Glutamatergic neuron (in vitro differentiated cells): ENCODE measurements at regions not wholly inside any gene's neighbourhood (a gene's known extent, or its start where the extent isn't known, plus 50 kb on each side); places are given as distances from the start of the nearest gene placed in this dataset.

Experiments
- DNase-seq: peaks from one replicate; pipeline ENCODE4 v3.0.0; 2022
- H3K27ac Mint-ChIP-seq: one replicate; pipeline ENCODE4 v1.8.0; 2020; ENCODE audit warnings: mild to moderate bottlenecking, mixed read lengths, inconsistent platforms; ENCODE audit not compliant: unreplicated experiment
- H3K27me3 Mint-ChIP-seq: one replicate; pipeline ENCODE4 v1.8.0; 2020; ENCODE audit warnings: mild to moderate bottlenecking, moderate library complexity, mixed read lengths, inconsistent platforms; ENCODE audit not compliant: unreplicated experiment
- H3K36me3 Mint-ChIP-seq: one replicate; pipeline ENCODE4 v1.8.0; 2020; ENCODE audit warnings: mild to moderate bottlenecking, mixed read lengths, inconsistent platforms; ENCODE audit not compliant: unreplicated experiment
- H3K4me1 Mint-ChIP-seq: one replicate; pipeline ENCODE4 v1.8.0; 2020; ENCODE audit warnings: mild to moderate bottlenecking, low read depth, mixed read lengths, inconsistent platforms; ENCODE audit not compliant: unreplicated experiment
- H3K4me3 Mint-ChIP-seq: one replicate; pipeline ENCODE4 v1.8.0; 2020; ENCODE audit warnings: mild to moderate bottlenecking, mixed read lengths, inconsistent platforms; ENCODE audit not compliant: unreplicated experiment
- H3K9me3 Mint-ChIP-seq: one replicate; pipeline ENCODE4 v1.8.0; 2020; ENCODE audit warnings: mild to moderate bottlenecking, moderate library complexity, mixed read lengths, inconsistent platforms; ENCODE audit not compliant: unreplicated experiment
- CTCF ChIP-seq: fragments of 200-600 bp; sonication (generic); IDR thresholded peaks from one replicate; pipeline ENCODE4 v1.5.0; 2021; ENCODE audit not compliant: partially characterized antibody, unreplicated experiment

DNA sequence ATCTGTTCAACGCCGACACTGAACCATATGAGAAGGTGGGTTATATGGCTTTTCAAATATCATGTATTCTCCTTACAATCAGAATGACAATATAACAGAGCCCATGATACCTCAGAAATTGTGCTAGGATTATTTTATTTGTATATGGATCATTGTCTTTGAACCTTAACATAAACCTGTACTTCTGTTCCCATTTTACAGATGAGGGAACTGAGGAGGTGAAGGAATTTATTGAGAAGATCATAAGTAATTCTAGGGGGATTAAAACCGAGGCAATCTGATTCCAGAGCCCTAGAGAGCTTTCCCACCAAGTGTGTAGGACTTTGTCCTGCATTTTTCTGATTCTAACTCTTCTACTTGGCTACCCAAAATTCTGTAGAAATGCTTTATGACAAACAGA is 279.8 kb upstream of the FANCL start:
- no peak overlapping the region for H3K27ac Mint-ChIP-seq

DNA sequence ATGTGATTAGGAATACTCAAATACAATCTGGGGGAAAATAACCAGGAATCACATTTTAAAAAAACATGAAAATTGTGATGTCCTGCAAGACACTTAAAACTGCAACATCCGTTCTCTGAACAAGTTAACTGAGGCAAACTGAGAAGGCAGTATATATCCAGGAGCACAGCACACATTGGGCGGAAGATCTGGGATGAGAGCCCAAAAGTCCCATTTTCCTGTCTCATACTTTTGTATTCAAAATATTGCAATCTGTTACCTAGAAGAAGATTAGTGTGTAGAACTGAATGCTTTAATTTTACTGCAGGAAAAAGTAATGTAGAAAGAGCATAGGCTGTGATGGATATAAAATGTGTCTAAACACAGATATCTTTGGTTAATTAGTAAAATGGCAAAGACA is 276.8 kb upstream of the FANCL start:
- Mint-ChIP-seq H3K27me3 (no peaks in the 10 kb centered on the region), H3K9me3 (peaks cover 1% of the 10 kb centered on the region), H3K4me3 (no peak overlapping the region), H3K27ac (no peak overlapping the region), H3K4me1 (peaks cover 10% of the 10 kb centered on the region), H3K36me3 (no peaks in the 10 kb centered on the region)
- no peak for DNase-seq
- TF ChIP-seq CTCF: no peak

More for the DNA sequence above, 279.8 kb upstream of the FANCL start:
- peaks cover 10% of the 10 kb centered on the region for H3K4me1 Mint-ChIP-seq
- H3K9me3 Mint-ChIP-seq: peaks cover 1% of the 10 kb centered on the region
- H3K36me3 Mint-ChIP-seq: no peaks in the 10 kb centered on the region
- no peaks in the 10 kb centered on the region for H3K27me3 Mint-ChIP-seq
- DNase-seq: no peak
- TF ChIP-seq CTCF: no peak
- H3K4me3 Mint-ChIP-seq: no peak overlapping the region

DNA sequence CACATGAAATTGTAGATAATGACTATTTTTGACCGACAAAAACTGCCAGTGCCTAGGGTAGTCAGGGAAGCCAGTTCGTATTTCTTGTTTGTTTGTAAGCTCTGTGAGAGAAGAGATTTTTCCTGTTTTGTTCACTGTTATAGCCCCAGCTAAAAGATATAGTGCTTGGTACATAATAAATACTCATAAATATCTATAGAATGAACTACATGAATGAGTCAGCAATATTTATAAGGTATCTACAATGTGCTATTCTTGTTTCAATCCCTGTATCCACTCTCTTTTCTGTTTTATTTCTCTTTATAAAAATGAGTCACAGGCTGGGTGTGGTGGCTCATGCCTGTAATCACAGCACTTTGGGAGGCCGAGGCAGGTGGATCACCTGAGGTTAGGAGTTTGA is 275.6 kb upstream of the FANCL start:
- TF ChIP-seq CTCF: no peak
- DNase-seq: no peak
- no peak overlapping the region for H3K4me3 Mint-ChIP-seq
- H3K36me3 Mint-ChIP-seq: no peaks in the 10 kb centered on the region
- no peak overlapping the region for H3K27ac Mint-ChIP-seq
- H3K4me1 Mint-ChIP-seq: peaks cover under 1% of the 10 kb centered on the region
- no peaks in the 10 kb centered on the region for H3K9me3 Mint-ChIP-seq
- no peaks in the 10 kb centered on the region for H3K27me3 Mint-ChIP-seq

- Mint-ChIP-seq H3K27ac (no peak overlapping the region), H3K4me1 (no peaks in the 10 kb centered on the region), H3K9me3 (no peaks in the 10 kb centered on the region), H3K4me3 (no peak overlapping the region), H3K27me3 (no peaks in the 10 kb centered on the region), H3K36me3 (no peaks in the 10 kb centered on the region)
- no peak for DNase-seq
- TF ChIP-seq CTCF: no peak
These were observed 274.9 kb upstream of the FANCL start for GRCh38 chr2:58515827-58516573.

DNA sequence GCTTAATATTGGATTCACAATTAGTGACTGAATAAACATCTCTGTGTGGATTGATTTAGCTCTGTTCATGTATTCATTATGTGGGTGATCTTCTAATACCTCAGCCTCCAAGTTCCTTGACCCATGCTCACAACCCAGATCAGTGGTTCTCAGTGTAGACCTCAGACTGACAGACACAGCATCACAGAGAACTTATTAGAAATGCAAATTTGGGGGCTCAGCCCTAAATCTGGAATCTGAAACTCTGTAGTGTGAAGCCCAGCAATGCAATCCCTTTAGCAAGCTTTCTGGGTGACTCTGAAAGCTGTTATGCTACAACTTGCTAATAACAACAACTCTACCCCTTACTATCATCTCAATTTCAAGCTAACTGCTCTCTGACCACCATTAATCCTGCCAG is 273.1 kb upstream of the FANCL start:
- no peak for TF ChIP-seq CTCF
- H3K9me3 Mint-ChIP-seq: peaks cover 2% of the 10 kb centered on the region
- no peaks in the 10 kb centered on the region for H3K4me1 Mint-ChIP-seq
- no peak overlapping the region for H3K27ac Mint-ChIP-seq
- H3K27me3 Mint-ChIP-seq: no peaks in the 10 kb centered on the region
- no peak overlapping the region for H3K4me3 Mint-ChIP-seq
- no peaks in the 10 kb centered on the region for H3K36me3 Mint-ChIP-seq
- DNase-seq: no peak
